ENCODE measurements at regions not wholly inside any gene's neighbourhood (a gene's known extent, or its start where the extent isn't known, plus 50 kb on each side); places are given as distances from the start of the nearest gene placed in this dataset.

- DNase-seq = no peak
- Histone ChIP-seq H3K36me3 (no peaks in the 10 kb centered on the region), H3K27ac (no peak overlapping the region), H3K4me3 (no peak overlapping the region), H3K27me3 (no peaks in the 10 kb centered on the region), H3K9me3 (no peaks in the 10 kb centered on the region), H3K4me1 (peaks cover 0 to 6% of the 10 kb centered on the region in 2 donors)
- no peak for TF ChIP-seq POLR2A (IDR thresholded peaks at IDR 0.05)
- TF ChIP-seq CTCF (IDR thresholded peaks at IDR 0.05) = no peak
- intact Hi-C loops (cut with DNase I; ENCODE audit: low total_unique reads) = no loop called here
These were observed 346.7 kb downstream of the NUF2 start for GRCh38 chr1:163668472-163668871.

GRCh38 chr1:163670989-163671757 is 349.4 kb downstream of the NUF2 start:
- H3K27ac ChIP-seq = no peak overlapping the region
- H3K9me3 ChIP-seq = no peaks in the 10 kb centered on the region
- TF ChIP-seq CTCF (IDR thresholded peaks at IDR 0.05) = no peak
- no peak for TF ChIP-seq POLR2A (IDR thresholded peaks at IDR 0.05)
- peaks cover 6 to 7% of the 10 kb centered on the region in 2 donors for H3K4me1 ChIP-seq
- intact Hi-C loops (cut with DNase I; ENCODE audit: low total_unique reads) = no loop called here
- H3K27me3 ChIP-seq = no peaks in the 10 kb centered on the region
- no peaks in the 10 kb centered on the region for H3K36me3 ChIP-seq
- H3K4me3 ChIP-seq = no peak overlapping the region
- no peak for DNase-seq

- Histone ChIP-seq H3K4me1 (peaks cover 6 to 7% of the 10 kb centered on the region in 2 donors), H3K36me3 (no peaks in the 10 kb centered on the region), H3K9me3 (no peaks in the 10 kb centered on the region), H3K4me3 (peak overlapping the region in 1 of 2 donors; percentile 8), H3K27ac (peak overlapping the region; percentile 86 to 88), H3K27me3 (no peaks in the 10 kb centered on the region)
- no peak for TF ChIP-seq CTCF (IDR thresholded peaks at IDR 0.05)
- no peak for TF ChIP-seq POLR2A (IDR thresholded peaks at IDR 0.05)
- DNase-seq = peak in 1 of 2 donors; percentile 25
- intact Hi-C loops (cut with DNase I; ENCODE audit: low total_unique reads) = no loop called here
These were observed 351.4 kb downstream of the NUF2 start for GRCh38 chr1:163672976-163673758.

- Histone ChIP-seq H3K4me3 (peak overlapping the region in 1 of 2 donors; percentile 8), H3K4me1 (peaks cover 6 to 7% of the 10 kb centered on the region in 2 donors), H3K27ac (peak overlapping the region; percentile 86 to 88), H3K27me3 (no peaks in the 10 kb centered on the region), H3K36me3 (no peaks in the 10 kb centered on the region), H3K9me3 (no peaks in the 10 kb centered on the region)
- DNase-seq = peak; percentile 72
- TF ChIP-seq CTCF (IDR thresholded peaks at IDR 0.05) (no peak), POLR2A (IDR thresholded peaks at IDR 0.05) (no peak)
- intact Hi-C loops (cut with DNase I; ENCODE audit: low total_unique reads) = no loop called here
These were observed 352.0 kb downstream of the NUF2 start for GRCh38 chr1:163673759-163674151.

GRCh38 chr1:163674236-163674635 is 352.5 kb downstream of the NUF2 start:
- Histone ChIP-seq H3K27me3 (no peaks in the 10 kb centered on the region), H3K36me3 (no peaks in the 10 kb centered on the region), H3K9me3 (no peaks in the 10 kb centered on the region), H3K27ac (peak overlapping the region; percentile 86 to 88), H3K4me3 (no peak overlapping the region), H3K4me1 (peaks cover 6 to 7% of the 10 kb centered on the region in 2 donors)
- DNase-seq = no peak
- TF ChIP-seq CTCF (IDR thresholded peaks at IDR 0.05) = no peak
- intact Hi-C loops (cut with DNase I; ENCODE audit: low total_unique reads) = no loop called here
